ENCODE measurements at regions not wholly inside any gene's neighbourhood (a gene's known extent, or its start where the extent isn't known, plus 50 kb on each side); places are given as distances from the start of the nearest gene placed in this dataset.

DNA sequence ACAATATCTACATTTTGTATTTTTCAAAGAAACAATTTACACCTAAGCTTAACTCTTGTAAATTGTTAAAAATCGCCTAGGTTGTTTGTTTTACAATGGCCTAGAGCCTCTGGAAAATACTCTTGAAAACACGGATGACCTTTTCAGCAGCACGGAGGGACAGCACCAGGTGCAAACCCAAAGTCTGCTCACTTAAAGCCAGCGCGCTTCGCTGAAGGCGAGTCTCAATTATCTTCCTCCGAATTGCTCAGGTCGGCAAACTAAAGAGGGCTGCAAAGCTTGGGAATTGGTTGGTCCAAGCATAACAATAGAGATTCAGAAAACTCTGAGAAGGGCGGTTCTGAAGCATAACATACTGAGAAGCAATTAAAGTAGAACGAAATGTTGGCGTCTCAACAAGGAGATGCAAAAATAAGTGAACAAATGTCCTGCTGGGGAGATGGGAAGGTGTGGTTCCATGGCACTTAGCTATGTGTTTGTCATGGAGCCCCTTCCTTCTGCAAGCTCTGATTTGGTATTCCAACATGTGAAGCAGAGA, 139.9 kb upstream of the PITRM1 start:
- DNase-seq (ENCODE audit: low read depth) = no peak
- no peak for TF ChIP-seq CTCF (IDR thresholded peaks at IDR 0.05; ENCODE audit: insufficient read depth, low read depth, low read length, missing control alignments)
- H3K4me3 ChIP-seq (ENCODE audit: low read depth, low read length) = no peak overlapping the region

- no peak for DNase-seq (ENCODE audit: low read depth)
- H3K4me3 ChIP-seq (ENCODE audit: low read depth, low read length) = no peak overlapping the region
- no peak for TF ChIP-seq CTCF (IDR thresholded peaks at IDR 0.05; ENCODE audit: insufficient read depth, low read depth, low read length, missing control alignments)
Measured at GRCh38 chr10:3310016-3310784, 137.6 kb upstream of the PITRM1 start.

DNA sequence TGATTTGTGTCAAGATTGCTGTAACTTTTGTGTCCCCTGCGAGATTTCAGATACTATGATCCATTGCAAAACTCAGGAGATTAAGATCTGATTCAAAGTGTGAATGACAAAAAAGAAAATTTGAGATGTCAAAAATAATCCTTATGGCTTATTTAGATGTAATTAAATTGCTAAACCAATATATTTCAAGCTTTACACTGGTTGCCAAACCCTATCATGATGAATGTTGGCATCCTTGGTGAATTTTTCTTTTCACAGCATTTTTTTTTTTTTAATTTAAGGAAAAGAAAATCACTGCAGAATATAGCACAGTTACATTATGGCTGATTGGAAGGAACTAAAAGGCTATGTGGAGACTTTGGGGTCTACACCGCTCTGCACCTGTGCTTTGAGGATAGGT, 133.5 kb upstream of the PITRM1 start:
- no peak overlapping the region for H3K4me3 ChIP-seq (ENCODE audit: low read depth, low read length)
- DNase-seq (ENCODE audit: low read depth) = no peak
- TF ChIP-seq CTCF (IDR thresholded peaks at IDR 0.05; ENCODE audit: insufficient read depth, low read depth, low read length, missing control alignments) = no peak

- H3K4me3 ChIP-seq (ENCODE audit: low read depth, low read length) = no peak overlapping the region
- DNase-seq (ENCODE audit: low read depth) = no peak
- no peak for TF ChIP-seq CTCF (IDR thresholded peaks at IDR 0.05; ENCODE audit: insufficient read depth, low read depth, low read length, missing control alignments)
Measured at GRCh38 chr10:3295582-3296151, 123.1 kb upstream of the PITRM1 start.

GRCh38 chr10:3294919-3295581, 122.5 kb upstream of the PITRM1 start:
- H3K4me3 ChIP-seq (ENCODE audit: low read depth, low read length) = no peak overlapping the region
- DNase-seq (ENCODE audit: low read depth) = no peak
- TF ChIP-seq CTCF (IDR thresholded peaks at IDR 0.05; ENCODE audit: insufficient read depth, low read depth, low read length, missing control alignments) = no peak

DNA sequence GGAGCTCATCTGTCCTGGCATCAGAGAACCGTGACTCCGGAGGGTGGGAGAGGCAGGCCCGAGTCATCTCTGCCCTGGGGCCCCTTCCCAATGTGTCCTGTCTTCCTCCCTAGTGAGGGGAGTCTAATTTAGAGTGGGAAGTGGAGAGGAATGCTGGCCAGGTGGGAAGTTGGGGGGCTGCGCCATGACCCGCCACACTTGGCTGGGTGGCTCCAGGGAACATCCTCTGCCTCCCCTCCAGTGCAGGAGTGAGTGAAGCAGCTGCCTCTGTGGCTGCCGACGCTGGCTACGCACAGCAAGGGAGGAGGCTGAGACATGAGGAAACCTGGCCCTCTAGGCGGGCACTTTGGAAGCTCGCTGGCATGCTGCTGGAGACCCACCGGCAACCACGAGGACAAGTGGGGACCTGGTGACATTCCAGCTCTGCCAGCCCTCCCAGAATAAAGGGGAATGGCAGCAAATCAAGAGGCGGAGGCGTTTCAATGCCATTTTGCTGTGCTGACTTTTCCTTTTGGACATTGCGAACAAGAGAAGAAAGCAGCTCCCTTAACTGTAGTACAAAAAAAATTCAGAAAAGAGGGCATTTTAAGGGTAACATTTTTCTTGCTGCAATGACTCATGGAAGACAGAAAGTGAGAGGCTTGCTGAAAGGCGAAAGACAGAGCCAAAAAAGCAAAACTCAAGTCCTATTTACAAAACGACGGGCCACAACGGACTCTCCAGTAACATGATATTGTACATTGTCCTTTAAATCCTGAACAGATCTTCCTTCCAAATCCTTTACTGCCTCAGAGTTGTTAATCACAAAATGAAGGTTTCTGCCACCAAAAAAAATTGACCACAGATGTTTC, 121.2 kb upstream of the PITRM1 start:
- no peak for TF ChIP-seq CTCF (IDR thresholded peaks at IDR 0.05; ENCODE audit: insufficient read depth, low read depth, low read length, missing control alignments)
- H3K4me3 ChIP-seq (ENCODE audit: low read depth, low read length) = no peak overlapping the region
- no peak for DNase-seq (ENCODE audit: low read depth)
